ENCODE measurements at regions not wholly inside any gene's neighbourhood (a gene's known extent, or its start where the extent isn't known, plus 50 kb on each side); places are given as distances from the start of the nearest gene placed in this dataset.

DNA sequence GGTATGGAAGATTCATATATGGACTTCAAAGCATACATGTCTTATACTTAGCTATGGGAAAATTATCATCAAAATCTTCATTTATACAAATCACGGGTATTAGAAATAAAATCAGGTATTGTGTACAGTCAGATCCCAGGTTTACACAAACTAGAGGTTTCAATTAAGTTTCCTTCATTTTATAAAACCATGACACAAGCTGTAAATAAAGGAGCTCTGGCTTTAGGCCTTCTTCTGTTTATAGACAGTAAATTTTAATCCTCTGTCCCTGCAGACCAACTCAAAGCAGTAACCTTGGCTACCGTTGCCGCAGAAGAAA lies 68.8 kb upstream of the CHD2 start:
- H3K9me3 ChIP-seq (ENCODE audit: insufficient read depth in 2 of 2, low read depth in 1 of 2, low read length in 1 of 2) = no peaks in the 10 kb centered on the region
- H2AFZ ChIP-seq (ENCODE audit: low read length) = no peak overlapping the region
- H2BK5ac ChIP-seq (ENCODE audit: low read depth, low read length) = peak overlapping the region; percentile 82; the same call in 1 of the 2 replicates
- 57% methylated on average over 3 of the region's 3 CpGs; no CpG with 5 or more reads in 1 of the 2 experiments for WGBS, 2 experiments (ENCODE audit: extremely low coverage in 1 of 2, insufficient coverage in 1 of 2, insufficient read length in 1 of 2, insufficient replicate concordance in 2 of 2, low coverage in 1 of 2, low lambda C conversion rate in 2 of 2, missing lambda C conversion rate in 1 of 2)
- no peak for DNase-seq (ENCODE audit: low read depth in 1 of 2, low spot score in 2 of 2)
- ChIA-PET POLR2A (ENCODE audit: partially characterized antibody) (interaction anchor here (0.9 to 5.7 kb wide), 13 partner anchors 10 to 77 kb away, joined by 3 to 68 read pairs (median 6); partner anchors contain the start of gene CHD2), CTCF (ENCODE audit: partially characterized antibody) (interaction anchor here (0.6 to 3.7 kb wide), 8 partner anchors 9 to 34 kb away, joined by 3 to 14 read pairs (median 4); no protein-coding TSS in a partner anchor)
- H4K5ac ChIP-seq (ENCODE audit: insufficient read length, low read depth, low read length) = peak overlapping the region; percentile 54
- H3K79me2 ChIP-seq (ENCODE audit: control insufficient read depth in 1 of 2, insufficient read depth in 2 of 2, low read length in 2 of 2) = no peaks in the 10 kb centered on the region
- no peak overlapping the region for H2BK15ac ChIP-seq (ENCODE audit: low read length)
- no peak overlapping the region for H2AK5ac ChIP-seq (ENCODE audit: low read depth, low read length)
- no peak overlapping the region for H2BK120ac ChIP-seq (replicated peaks; ENCODE audit: low read depth, low read length)
- peak overlapping the region in 1 of 4 experiments; percentile 29; a peak in 1 of 8 replicates for H3K4me3 ChIP-seq (ENCODE audit: extremely low read depth in 1 of 4, insufficient read depth in 2 of 4, low read depth in 3 of 4, low read length in 4 of 4)
- H3K79me1 ChIP-seq (ENCODE audit: low read depth, low read length) = no peaks in the 10 kb centered on the region
- no peak overlapping the region for H4K8ac ChIP-seq (ENCODE audit: extremely low read depth, insufficient read depth, low read length)
- no peak for FAIRE-seq
- H3K4me1 ChIP-seq (replicated peaks in 1 of 4; ENCODE audit: control insufficient read depth in 3 of 4, insufficient read depth in 4 of 4, low read length in 3 of 4) = peaks cover 3 to 15% (median 11%) of the 10 kb centered on the region in 4 experiments; a peak in 6 of 7 replicates
- H3K23ac ChIP-seq (ENCODE audit: insufficient read length) = no peak overlapping the region
- peak overlapping the region; percentile 8 to 57; a peak in 3 of 4 replicates for H3K4me2 ChIP-seq (ENCODE audit: insufficient read depth in 1 of 2, low read depth in 2 of 2, low read length in 2 of 2)
- H2BK12ac ChIP-seq (ENCODE audit: low read depth, low read length) = 0 out of 2 replicates have a peak overlapping the region, but pooled peaks have one; percentile 64
- H3K27me3 ChIP-seq (replicated peaks in 1 of 4; ENCODE audit: control insufficient read depth in 3 of 4, extremely low read depth in 1 of 4, insufficient read depth in 3 of 4, low read length in 3 of 4) = no peaks in the 10 kb centered on the region
- H3K56ac ChIP-seq (replicated peaks; ENCODE audit: insufficient read length, low read depth, low read length) = no peak overlapping the region
- H3K18ac ChIP-seq (ENCODE audit: extremely low read depth, low read length) = no peak overlapping the region; the same call in 1 of the 2 replicates
- no peak overlapping the region for H3K4ac ChIP-seq (replicated peaks; ENCODE audit: insufficient read length, low read depth, low read length)
- no peak overlapping the region for H4K91ac ChIP-seq (replicated peaks; ENCODE audit: insufficient read length, low read length)
- H3K27ac ChIP-seq (ENCODE audit: low read depth, low read length) = peak overlapping the region; percentile 73
- H3K23me2 ChIP-seq (ENCODE audit: low read depth, low read length) = no peaks in the 10 kb centered on the region
- 0 out of 7 replicates have a peak overlapping the region, but pooled peaks of 1 of the 4 experiments have one; percentile 11 for H3K9ac ChIP-seq (replicated peaks in 1 of 4; ENCODE audit: extremely low read depth in 1 of 4, low read depth in 3 of 4, low read length in 3 of 4)
- no peaks in the 10 kb centered on the region for H4K20me1 ChIP-seq (replicated peaks in 1 of 2; ENCODE audit: control insufficient read depth in 1 of 2, insufficient read depth in 2 of 2, low read length in 2 of 2)
- H3K14ac ChIP-seq (ENCODE audit: insufficient read length) = no peak overlapping the region
- H3K36me3 ChIP-seq (ENCODE audit: control insufficient read depth in 2 of 4, insufficient read depth in 4 of 4, low read length in 3 of 4) = no peaks in the 10 kb centered on the region
- peak overlapping the region; percentile 36; the same call in 1 of the 2 replicates for H2BK20ac ChIP-seq (ENCODE audit: low read length)
- TF ChIP-seq HDAC6 (IDR thresholded peaks at IDR 0.05; ENCODE audit: low read depth, low read length) = no peak
- no peak for TF ChIP-seq PHF8 (conservative IDR thresholded peaks at IDR 0.05; ENCODE audit: low read depth, low read length)
- TF ChIP-seq JUND (IDR thresholded peaks at IDR 0.05; ENCODE audit: low read length) = no peak
- no peak for TF ChIP-seq YY1 (IDR thresholded peaks at IDR 0.05; ENCODE audit: low read depth, low read length)
- no peak for TF ChIP-seq NANOG (IDR thresholded peaks at IDR 0.05; ENCODE audit: insufficient read depth, low read depth, low read length, poor library complexity, severe bottlenecking)
- TF ChIP-seq ZNF274 (IDR thresholded peaks at IDR 0.05; ENCODE audit: borderline replicate concordance, extremely low read depth, low read length) = no peak
- TF ChIP-seq SIX5 (IDR thresholded peaks at IDR 0.05; ENCODE audit: low read depth, low read length) = no peak
- no peak for TF ChIP-seq MAFK (IDR thresholded peaks at IDR 0.05; ENCODE audit: low read depth, low read length)
- no peak for TF ChIP-seq TAF7 (optimal IDR thresholded peaks at IDR 0.05; ENCODE audit: borderline replicate concordance, low read depth, low read length)
- TF ChIP-seq SP1 (IDR thresholded peaks at IDR 0.05; ENCODE audit: low read depth, low read length) = no peak
- no peak for TF ChIP-seq GABPA (IDR thresholded peaks at IDR 0.05; ENCODE audit: borderline replicate concordance, insufficient read depth, low read length)
- TF ChIP-seq, protein P1, sequence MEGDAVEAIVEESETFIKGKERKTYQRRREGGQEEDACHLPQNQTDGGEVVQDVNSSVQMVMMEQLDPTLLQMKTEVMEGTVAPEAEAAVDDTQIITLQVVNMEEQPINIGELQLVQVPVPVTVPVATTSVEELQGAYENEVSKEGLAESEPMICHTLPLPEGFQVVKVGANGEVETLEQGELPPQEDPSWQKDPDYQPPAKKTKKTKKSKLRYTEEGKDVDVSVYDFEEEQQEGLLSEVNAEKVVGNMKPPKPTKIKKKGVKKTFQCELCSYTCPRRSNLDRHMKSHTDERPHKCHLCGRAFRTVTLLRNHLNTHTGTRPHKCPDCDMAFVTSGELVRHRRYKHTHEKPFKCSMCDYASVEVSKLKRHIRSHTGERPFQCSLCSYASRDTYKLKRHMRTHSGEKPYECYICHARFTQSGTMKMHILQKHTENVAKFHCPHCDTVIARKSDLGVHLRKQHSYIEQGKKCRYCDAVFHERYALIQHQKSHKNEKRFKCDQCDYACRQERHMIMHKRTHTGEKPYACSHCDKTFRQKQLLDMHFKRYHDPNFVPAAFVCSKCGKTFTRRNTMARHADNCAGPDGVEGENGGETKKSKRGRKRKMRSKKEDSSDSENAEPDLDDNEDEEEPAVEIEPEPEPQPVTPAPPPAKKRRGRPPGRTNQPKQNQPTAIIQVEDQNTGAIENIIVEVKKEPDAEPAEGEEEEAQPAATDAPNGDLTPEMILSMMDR (IDR thresholded peaks at IDR 0.05; ENCODE audit: control extremely low read depth in 1 of 3, insufficient read depth in 1 of 3, low read depth in 1 of 3, low read length in 3 of 3) = no peak
